Kidney epithelial cell (primary cell): ENCODE measurements at regions not wholly inside any gene's neighbourhood (a gene's known extent, or its start where the extent isn't known, plus 50 kb on each side); places are given as distances from the start of the nearest gene placed in this dataset.

ENCODE experiments used
- DNase-seq: peaks from one replicate; pipeline ENCODE4 v3.0.0-alpha.2; 2010; ENCODE audit warnings: low read depth
- H3K27me3 ChIP-seq: 2 replicates; pipeline ENCODE4 v1.6.0; 2011; ENCODE audit warnings: low read length; ENCODE audit not compliant: control insufficient read depth, insufficient read depth
- H3K36me3 ChIP-seq: 2 replicates; pipeline ENCODE4 v1.5.1; 2011; ENCODE audit warnings: low read length; ENCODE audit not compliant: control insufficient read depth, insufficient read depth
- H3K4me3 ChIP-seq: 2 replicates; pipeline ENCODE4 v1.5.1; 2011; ENCODE audit warnings: low read depth, mild to moderate bottlenecking, control low read depth, low read length
- CTCF ChIP-seq: IDR thresholded peaks from 2 replicates; pipeline ENCODE4 v1.5.1; 2011; ENCODE audit warnings: mild to moderate bottlenecking, moderate library complexity, low read length, control low read depth, inconsistent platforms; ENCODE audit not compliant: insufficient read depth, poor library complexity, severe bottlenecking

GRCh38 chr4:43968011-43968410 is 480.6 kb downstream of the KCTD8 start:
- Histone ChIP-seq H3K4me3 (no peak overlapping the region), H3K36me3 (no peaks in the 10 kb centered on the region), H3K27me3 (no peaks in the 10 kb centered on the region)
- DNase-seq = no peak
- TF ChIP-seq CTCF = no peak

DNA sequence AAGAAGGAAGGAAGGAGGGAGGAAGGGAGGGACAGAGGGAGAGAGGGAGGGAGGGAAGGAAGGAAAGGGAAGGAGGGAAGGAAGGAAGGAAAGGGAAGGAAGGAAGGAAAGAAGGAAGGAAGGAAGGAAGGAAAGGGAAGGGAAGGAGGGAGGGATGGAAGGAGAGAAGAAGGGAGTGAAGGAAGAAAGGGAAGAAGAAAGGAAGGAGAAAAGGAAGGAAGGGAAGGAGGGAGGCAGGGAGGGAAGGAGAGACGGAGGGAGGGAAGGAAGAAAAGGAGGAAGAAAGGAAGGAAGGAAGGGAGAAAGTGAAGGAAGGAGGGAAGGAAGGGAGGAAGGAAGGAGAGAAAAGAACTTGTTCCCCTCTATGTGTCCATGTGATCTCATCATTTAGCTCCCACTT is 465.0 kb downstream of the KCTD8 start:
- Histone ChIP-seq H3K4me3 (no peak overlapping the region), H3K36me3 (no peaks in the 10 kb centered on the region), H3K27me3 (no peaks in the 10 kb centered on the region)
- no peak for TF ChIP-seq CTCF
- no peak for DNase-seq

DNA sequence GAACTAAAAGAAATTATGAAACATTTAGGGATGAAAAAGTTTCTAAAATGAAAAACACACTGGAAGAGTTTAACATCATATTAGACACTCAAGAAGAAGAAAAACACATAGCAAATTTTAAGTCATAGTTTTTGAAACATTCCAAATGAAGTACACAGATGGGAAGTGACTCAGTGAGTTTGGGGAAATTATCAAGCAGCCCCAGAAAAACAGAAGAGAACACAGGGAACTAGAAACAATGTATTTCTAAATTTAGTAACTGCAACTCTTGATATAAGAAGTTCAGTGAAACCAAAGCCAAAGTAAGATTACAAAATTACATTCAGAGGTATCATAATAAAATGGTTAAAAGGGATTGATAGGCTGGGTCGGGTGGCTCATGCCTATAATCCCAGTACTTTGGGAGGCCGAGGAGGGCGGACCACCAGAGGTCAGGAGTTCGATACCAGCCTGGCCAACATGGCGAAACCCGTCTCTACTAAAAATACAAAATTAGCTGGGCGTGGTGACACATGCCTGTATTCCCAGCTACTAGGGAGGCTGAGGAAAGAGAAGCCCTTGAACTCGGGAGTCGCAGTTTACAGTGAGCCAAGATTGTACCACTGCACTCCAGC is 461.2 kb downstream of the KCTD8 start:
- no peak for DNase-seq
- Histone ChIP-seq H3K36me3 (no peaks in the 10 kb centered on the region), H3K27me3 (no peaks in the 10 kb centered on the region), H3K4me3 (no peak overlapping the region)
- TF ChIP-seq CTCF = no peak

GRCh38 chr4:43990551-43990950 is 458.1 kb downstream of the KCTD8 start:
- no peak for TF ChIP-seq CTCF
- H3K4me3 ChIP-seq = no peak overlapping the region
- no peaks in the 10 kb centered on the region for H3K27me3 ChIP-seq
- DNase-seq = no peak
- no peaks in the 10 kb centered on the region for H3K36me3 ChIP-seq

- Histone ChIP-seq H3K27me3 (no peaks in the 10 kb centered on the region), H3K4me3 (no peak overlapping the region), H3K36me3 (no peaks in the 10 kb centered on the region)
- TF ChIP-seq CTCF = no peak
- DNase-seq = no peak
Measured at GRCh38 chr4:43990963-43991362, 457.6 kb downstream of the KCTD8 start.

DNA sequence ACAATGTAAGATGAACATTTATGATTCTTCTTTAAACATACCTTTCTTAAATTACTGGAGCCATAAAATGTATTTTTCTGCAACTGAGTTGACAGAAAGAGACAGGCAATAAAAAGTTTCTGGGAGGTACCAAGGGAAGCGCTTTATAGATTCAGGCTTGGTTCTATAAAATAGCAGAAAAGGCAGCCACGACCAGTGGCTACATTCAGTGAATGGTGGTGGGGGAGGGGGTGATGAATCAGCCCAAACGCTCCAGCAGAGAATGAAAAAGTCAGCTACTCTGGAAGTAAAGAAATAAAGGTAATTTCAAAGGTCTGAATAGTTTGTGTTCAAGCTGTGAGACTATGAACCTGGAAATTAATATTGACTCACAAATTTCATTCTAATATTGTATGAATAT is 456.1 kb downstream of the KCTD8 start:
- no peaks in the 10 kb centered on the region for H3K27me3 ChIP-seq
- no peak for TF ChIP-seq CTCF
- DNase-seq = no peak
- no peaks in the 10 kb centered on the region for H3K36me3 ChIP-seq
- H3K4me3 ChIP-seq = no peak overlapping the region
